ENCODE measurements at regions not wholly inside any gene's neighbourhood (a gene's known extent, or its start where the extent isn't known, plus 50 kb on each side); places are given as distances from the start of the nearest gene placed in this dataset.

DNA sequence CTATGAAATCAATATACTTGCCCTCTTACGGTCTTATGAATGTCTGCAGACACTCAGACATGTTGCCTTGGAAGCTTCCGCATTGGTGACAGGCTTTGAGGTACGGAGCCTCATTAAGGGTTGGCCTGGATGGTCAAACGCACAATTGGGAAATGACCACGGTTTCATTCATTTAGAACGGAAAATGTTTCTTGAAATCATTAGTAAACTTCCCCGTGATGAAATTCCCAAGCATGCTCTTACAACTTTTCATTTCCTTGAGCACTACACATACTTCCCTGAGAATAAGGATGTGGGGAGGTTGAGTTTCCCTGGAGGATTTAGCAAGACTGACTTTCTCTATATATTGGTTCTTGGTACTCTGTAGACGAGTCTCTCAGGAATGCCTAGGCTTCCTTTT is 146.3 kb downstream of the HLX start:
- no peaks in the 10 kb centered on the region for H3K36me3 Mint-ChIP-seq
- H3K27me3 Mint-ChIP-seq (ENCODE audit: low read depth in 3 of 3) = peaks cover 2 to 10% (median 4%) of the 10 kb centered on the region in 3 donors
- no peaks in the 10 kb centered on the region for H3K9me3 ChIP-seq (replicated peaks in 1 of 2; ENCODE audit: control insufficient read depth in 1 of 2, insufficient read depth in 1 of 2, low read length in 2 of 2)
- peaks cover 0 to 3% (median 0%) of the 10 kb centered on the region in 7 donors for H3K9me3 Mint-ChIP-seq
- no peak overlapping the region for H2AFZ ChIP-seq (ENCODE audit: insufficient read depth, low read depth, low read length, poor library complexity, severe bottlenecking)
- no peak overlapping the region for H3K4me3 ChIP-seq (replicated peaks in 1 of 3; ENCODE audit: low read depth in 2 of 3, low read length in 3 of 3)
- no peak overlapping the region for H3K9ac ChIP-seq (ENCODE audit: insufficient read depth, low read length, poor library complexity, severe bottlenecking)
- peak overlapping the region in 1 of 2 donors; percentile 18 for H3K4me3 Mint-ChIP-seq
- peaks cover 23% of the 10 kb centered on the region for H3K4me1 Mint-ChIP-seq
- peak; percentile 24 to 61 (median 52) for DNase-seq
- intact Hi-C loops (cut with micrococcal nuclease) = no loop called here
- no peaks in the 10 kb centered on the region for H3K79me2 ChIP-seq (ENCODE audit: insufficient read depth, low read length)
- peaks cover 11 to 14% of the 10 kb centered on the region in 2 donors for H3K4me1 ChIP-seq (ENCODE audit: control insufficient read depth in 1 of 2, insufficient read depth in 2 of 2, low read length in 2 of 2)
- no peak for TF ChIP-seq CTCF (IDR thresholded peaks at IDR 0.05)
- WGBS (ENCODE audit: insufficient coverage) = no CpG with 5 or more reads among the region's 8 CpGs
- H4K20me1 ChIP-seq (ENCODE audit: insufficient read depth, low read length) = no peaks in the 10 kb centered on the region
- no peaks in the 10 kb centered on the region for H3K27me3 ChIP-seq (ENCODE audit: control insufficient read depth in 2 of 2, insufficient read depth in 2 of 2, low read length in 2 of 2)
- H3K36me3 ChIP-seq (replicated peaks in 1 of 2; ENCODE audit: control insufficient read depth in 1 of 2, insufficient read depth in 2 of 2, low read length in 2 of 2) = no peaks in the 10 kb centered on the region
- peak overlapping the region; percentile 28 for H3K4me2 ChIP-seq (replicated peaks; ENCODE audit: extremely low read depth, low read length, poor library complexity, severe bottlenecking)
- peak overlapping the region in 2 of 7 donors; percentile 38 to 51 for H3K27ac Mint-ChIP-seq
- H3K27ac ChIP-seq (ENCODE audit: low read depth in 1 of 2, low read length in 2 of 2) = no peak overlapping the region

DNA sequence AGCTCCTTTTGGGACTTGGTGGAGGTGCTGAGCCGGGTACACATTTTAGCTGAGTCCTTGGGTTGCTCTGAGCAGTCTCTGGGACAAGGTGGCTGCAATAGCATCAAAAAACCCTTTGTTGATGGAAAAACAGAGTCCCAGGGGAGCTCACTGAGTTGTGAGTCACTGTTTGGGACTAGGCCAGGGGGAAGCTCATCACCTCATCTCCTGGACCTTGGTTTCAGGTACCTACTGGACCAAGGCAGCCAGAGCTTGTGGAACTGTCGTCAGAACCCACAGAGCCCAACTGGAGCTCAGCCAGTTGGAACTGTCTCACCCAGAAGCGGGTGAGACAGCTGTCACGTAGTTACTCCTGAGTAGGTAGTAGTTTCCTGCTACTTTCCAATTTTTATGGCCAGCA is 146.7 kb downstream of the HLX start:
- no peaks in the 10 kb centered on the region for H3K9me3 ChIP-seq (replicated peaks in 1 of 2; ENCODE audit: control insufficient read depth in 1 of 2, insufficient read depth in 1 of 2, low read length in 2 of 2)
- 76% methylated on average over 4 of the region's 4 CpGs for WGBS (ENCODE audit: insufficient coverage)
- H4K20me1 ChIP-seq (ENCODE audit: insufficient read depth, low read length) = no peaks in the 10 kb centered on the region
- peak in 1 of 3 donors; percentile 19 for DNase-seq
- no peak overlapping the region for H3K9ac ChIP-seq (ENCODE audit: insufficient read depth, low read length, poor library complexity, severe bottlenecking)
- H3K79me2 ChIP-seq (ENCODE audit: insufficient read depth, low read length) = no peaks in the 10 kb centered on the region
- peaks cover 24% of the 10 kb centered on the region for H3K4me1 Mint-ChIP-seq
- H3K27me3 ChIP-seq (ENCODE audit: control insufficient read depth in 2 of 2, insufficient read depth in 2 of 2, low read length in 2 of 2) = no peaks in the 10 kb centered on the region
- peak overlapping the region; percentile 28 for H3K4me2 ChIP-seq (replicated peaks; ENCODE audit: extremely low read depth, low read length, poor library complexity, severe bottlenecking)
- no peak overlapping the region for H3K27ac ChIP-seq (ENCODE audit: low read depth in 1 of 2, low read length in 2 of 2)
- peaks cover 0 to 3% (median 0%) of the 10 kb centered on the region in 7 donors for H3K9me3 Mint-ChIP-seq
- no peaks in the 10 kb centered on the region for H3K36me3 Mint-ChIP-seq
- intact Hi-C loops (cut with micrococcal nuclease) = no loop called here
- H3K27me3 Mint-ChIP-seq (ENCODE audit: low read depth in 3 of 3) = peaks cover 2 to 10% (median 4%) of the 10 kb centered on the region in 3 donors
- no peak for TF ChIP-seq CTCF (IDR thresholded peaks at IDR 0.05)
- no peak overlapping the region for H2AFZ ChIP-seq (ENCODE audit: insufficient read depth, low read depth, low read length, poor library complexity, severe bottlenecking)
- H3K4me3 Mint-ChIP-seq = no peak overlapping the region
- H3K36me3 ChIP-seq (replicated peaks in 1 of 2; ENCODE audit: control insufficient read depth in 1 of 2, insufficient read depth in 2 of 2, low read length in 2 of 2) = no peaks in the 10 kb centered on the region
- H3K4me3 ChIP-seq (replicated peaks in 1 of 3; ENCODE audit: low read depth in 2 of 3, low read length in 3 of 3) = no peak overlapping the region
- H3K4me1 ChIP-seq (ENCODE audit: control insufficient read depth in 1 of 2, insufficient read depth in 2 of 2, low read length in 2 of 2) = peaks cover 11 to 14% of the 10 kb centered on the region in 2 donors
- H3K27ac Mint-ChIP-seq = no peak overlapping the region

All from CD14-positive monocyte (primary cell).